ENCODE measurements at regions not wholly inside any gene's neighbourhood (a gene's known extent, or its start where the extent isn't known, plus 50 kb on each side); places are given as distances from the start of the nearest gene placed in this dataset.

- no peaks in the 10 kb centered on the region for H3K36me3 ChIP-seq
- TF ChIP-seq EZH2 (IDR thresholded peaks at IDR 0.05) (no peak), EZH2phosphoT487 (IDR thresholded peaks at IDR 0.05) (no peak), CTCF (IDR thresholded peaks at IDR 0.05) (no peak)
- H3K27ac Mint-ChIP-seq, result no peak overlapping the region
Measured at GRCh38 chr3:72042397-72043203, 257.7 kb upstream of the PROK2 start.

GRCh38 chr3:72041511-72041910 lies 256.6 kb upstream of the PROK2 start:
- Mint-ChIP-seq H3K4me1 (peaks cover 28% of the 10 kb centered on the region), H3K27ac (no peak overlapping the region), H3K9me3 (peaks cover 2% of the 10 kb centered on the region), H3K36me3 (no peaks in the 10 kb centered on the region), H3K27me3 (ENCODE audit: insufficient read depth, low read depth) (peaks cover 6% of the 10 kb centered on the region), H3K4me3 (no peak overlapping the region)
- no peak for TF ChIP-seq EZH2 (IDR thresholded peaks at IDR 0.05)
- no peak for TF ChIP-seq CTCF (IDR thresholded peaks at IDR 0.05)
- no peak for TF ChIP-seq EZH2phosphoT487 (IDR thresholded peaks at IDR 0.05)
- Histone ChIP-seq H3K79me2 (ENCODE audit: low read depth) (no peaks in the 10 kb centered on the region), H3K27me3 (no peaks in the 10 kb centered on the region), H3K9ac (no peak overlapping the region), H3K27ac (no peak overlapping the region), H2AFZ (replicated peaks) (no peak overlapping the region), H3F3A (ENCODE audit: low read depth) (peaks cover 8% of the 10 kb centered on the region), H3K4me2 (no peak overlapping the region), H3K4me3 (no peak overlapping the region), H4K20me1 (ENCODE audit: low read depth) (no peaks in the 10 kb centered on the region), H3K4me1 (no peaks in the 10 kb centered on the region), H3K9me3 (ENCODE audit: low read depth) (no peaks in the 10 kb centered on the region), H3K36me3 (no peaks in the 10 kb centered on the region)
- DNase-seq (ENCODE audit: low spot score), result no peak

More at GRCh38 chr3:72042397-72043203, 257.7 kb upstream of the PROK2 start:
- H3K36me3 Mint-ChIP-seq, result no peaks in the 10 kb centered on the region
- Histone ChIP-seq H3K4me1 (no peaks in the 10 kb centered on the region), H3K9ac (no peak overlapping the region), H3K79me2 (ENCODE audit: low read depth) (no peaks in the 10 kb centered on the region), H3K27ac (no peak overlapping the region), H3K4me3 (no peak overlapping the region), H3K4me2 (no peak overlapping the region), H3F3A (ENCODE audit: low read depth) (peaks cover 8% of the 10 kb centered on the region), H2AFZ (replicated peaks) (no peak overlapping the region), H4K20me1 (ENCODE audit: low read depth) (no peaks in the 10 kb centered on the region), H3K27me3 (no peaks in the 10 kb centered on the region), H3K9me3 (ENCODE audit: low read depth) (no peaks in the 10 kb centered on the region)
- peaks cover 28% of the 10 kb centered on the region for H3K4me1 Mint-ChIP-seq
- peaks cover 6% of the 10 kb centered on the region for H3K27me3 Mint-ChIP-seq (ENCODE audit: insufficient read depth, low read depth)
- no peak for DNase-seq (ENCODE audit: low spot score)
- no peak overlapping the region for H3K4me3 Mint-ChIP-seq
- peaks cover 2% of the 10 kb centered on the region for H3K9me3 Mint-ChIP-seq

GRCh38 chr3:72041076-72041475 lies 256.1 kb upstream of the PROK2 start:
- Mint-ChIP-seq H3K9me3 (peaks cover 2% of the 10 kb centered on the region), H3K36me3 (no peaks in the 10 kb centered on the region), H3K4me1 (peaks cover 28% of the 10 kb centered on the region), H3K4me3 (no peak overlapping the region), H3K27ac (no peak overlapping the region), H3K27me3 (ENCODE audit: insufficient read depth, low read depth) (peaks cover 6% of the 10 kb centered on the region)
- no peak overlapping the region for H3K27ac ChIP-seq
- TF ChIP-seq CTCF (IDR thresholded peaks at IDR 0.05), result no peak
- TF ChIP-seq EZH2phosphoT487 (IDR thresholded peaks at IDR 0.05), result no peak
- TF ChIP-seq EZH2 (IDR thresholded peaks at IDR 0.05), result no peak
- H3K4me1 ChIP-seq, result no peaks in the 10 kb centered on the region
- H3K9ac ChIP-seq, result no peak overlapping the region
- H3K9me3 ChIP-seq (ENCODE audit: low read depth), result no peaks in the 10 kb centered on the region
- H3F3A ChIP-seq (ENCODE audit: low read depth), result peaks cover 8% of the 10 kb centered on the region
- H3K4me2 ChIP-seq, result no peak overlapping the region
- no peaks in the 10 kb centered on the region for H3K36me3 ChIP-seq
- no peaks in the 10 kb centered on the region for H3K27me3 ChIP-seq
- no peaks in the 10 kb centered on the region for H3K79me2 ChIP-seq (ENCODE audit: low read depth)
- DNase-seq (ENCODE audit: low spot score), result no peak
- no peak overlapping the region for H2AFZ ChIP-seq (replicated peaks)
- H3K4me3 ChIP-seq, result no peak overlapping the region
- H4K20me1 ChIP-seq (ENCODE audit: low read depth), result no peaks in the 10 kb centered on the region
